ENCODE measurements at regions not wholly inside any gene's neighbourhood (a gene's known extent, or its start where the extent isn't known, plus 50 kb on each side); places are given as distances from the start of the nearest gene placed in this dataset.

DNA sequence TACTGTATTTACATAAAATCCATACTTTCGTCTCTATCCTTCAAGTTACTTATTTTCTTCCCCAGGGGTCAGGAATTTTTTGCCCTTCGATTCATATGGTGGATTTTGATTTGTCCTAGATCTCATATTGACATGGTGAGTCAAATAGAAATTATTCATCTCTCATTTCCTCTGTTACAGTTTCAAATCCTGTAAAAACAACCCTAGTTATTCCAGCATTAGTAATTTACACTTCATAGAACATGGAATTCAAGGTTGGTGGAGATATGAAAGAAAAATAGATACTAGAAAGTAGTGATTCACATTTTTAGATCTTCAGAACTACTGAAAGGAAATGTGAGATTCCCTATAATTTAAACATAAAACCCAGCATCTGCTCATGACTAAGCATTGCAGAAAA is 1331.0 kb upstream of the CDH9 start:
- TF ChIP-seq, protein P1, sequence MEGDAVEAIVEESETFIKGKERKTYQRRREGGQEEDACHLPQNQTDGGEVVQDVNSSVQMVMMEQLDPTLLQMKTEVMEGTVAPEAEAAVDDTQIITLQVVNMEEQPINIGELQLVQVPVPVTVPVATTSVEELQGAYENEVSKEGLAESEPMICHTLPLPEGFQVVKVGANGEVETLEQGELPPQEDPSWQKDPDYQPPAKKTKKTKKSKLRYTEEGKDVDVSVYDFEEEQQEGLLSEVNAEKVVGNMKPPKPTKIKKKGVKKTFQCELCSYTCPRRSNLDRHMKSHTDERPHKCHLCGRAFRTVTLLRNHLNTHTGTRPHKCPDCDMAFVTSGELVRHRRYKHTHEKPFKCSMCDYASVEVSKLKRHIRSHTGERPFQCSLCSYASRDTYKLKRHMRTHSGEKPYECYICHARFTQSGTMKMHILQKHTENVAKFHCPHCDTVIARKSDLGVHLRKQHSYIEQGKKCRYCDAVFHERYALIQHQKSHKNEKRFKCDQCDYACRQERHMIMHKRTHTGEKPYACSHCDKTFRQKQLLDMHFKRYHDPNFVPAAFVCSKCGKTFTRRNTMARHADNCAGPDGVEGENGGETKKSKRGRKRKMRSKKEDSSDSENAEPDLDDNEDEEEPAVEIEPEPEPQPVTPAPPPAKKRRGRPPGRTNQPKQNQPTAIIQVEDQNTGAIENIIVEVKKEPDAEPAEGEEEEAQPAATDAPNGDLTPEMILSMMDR (IDR thresholded peaks at IDR 0.05), result no peak
- TF ChIP-seq POLR2A (IDR thresholded peaks at IDR 0.05), result no peak

All from Peyer's patch (tissue), 4 donors.